ENCODE measurements at regions not wholly inside any gene's neighbourhood (a gene's known extent, or its start where the extent isn't known, plus 50 kb on each side); places are given as distances from the start of the nearest gene placed in this dataset.

DNA sequence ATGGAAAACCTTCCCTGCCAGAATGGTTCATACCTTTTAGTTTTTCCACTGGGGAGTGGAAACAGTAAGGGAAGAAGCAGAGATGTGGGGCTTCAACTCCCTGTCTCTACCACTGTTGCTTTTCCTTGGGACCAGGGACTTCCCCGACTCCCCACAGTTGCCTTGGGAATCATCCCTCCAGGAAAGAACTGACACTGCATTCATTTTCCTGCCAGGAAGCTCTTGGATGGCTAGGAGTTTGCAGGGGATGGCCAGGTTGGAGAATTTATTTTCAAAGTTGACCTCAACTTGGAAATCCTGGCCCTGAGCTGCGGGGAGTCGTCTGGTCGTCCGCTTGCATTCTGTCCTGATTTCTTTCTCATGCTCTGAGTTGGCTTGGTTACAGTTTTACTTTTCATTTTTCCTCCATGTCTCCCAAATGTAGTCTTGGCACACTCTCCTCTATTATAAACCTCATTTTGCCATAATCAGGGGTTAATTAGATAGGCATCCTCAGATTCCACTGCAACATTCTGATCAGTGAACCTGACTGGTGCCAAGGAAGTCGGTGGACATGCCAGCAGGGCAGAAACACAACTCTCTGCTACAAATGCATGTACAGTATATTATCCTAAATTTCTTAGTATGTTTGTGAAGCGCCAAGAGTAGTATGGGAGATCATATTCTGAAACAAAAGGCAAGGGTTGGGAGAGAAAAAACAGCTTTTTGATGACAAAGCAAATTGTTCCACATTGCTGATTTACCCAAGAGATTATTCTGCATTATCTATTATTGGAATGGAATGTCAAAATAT lies 220.5 kb upstream of the XYLT1 start:
- Histone ChIP-seq H3K36me3 (ENCODE audit: control insufficient read depth, insufficient read depth, low read length) (no peaks in the 10 kb centered on the region), H3K4me1 (ENCODE audit: control insufficient read depth, insufficient read depth, low read length, poor library complexity, severe bottlenecking) (no peaks in the 10 kb centered on the region), H3K4me3 (ENCODE audit: low read depth, low read length) (no peak overlapping the region), H3K27me3 (ENCODE audit: control insufficient read depth, insufficient read depth, low read length) (no peaks in the 10 kb centered on the region), H3K9me3 (ENCODE audit: control insufficient read depth in 2 of 2, low read length in 2 of 2) (no peaks in the 10 kb centered on the region), H3K27ac (ENCODE audit: insufficient read depth, low read length, poor library complexity, severe bottlenecking) (no peak overlapping the region)
- Mint-ChIP-seq H3K27me3 (peaks cover 9% of the 10 kb centered on the region), H3K4me3 (no peak overlapping the region), H3K36me3 (no peaks in the 10 kb centered on the region), H3K9me3 (no peaks in the 10 kb centered on the region), H3K4me1 (no peaks in the 10 kb centered on the region), H3K27ac (no peak overlapping the region)
- DNase-seq (no peak), ATAC-seq (ENCODE audit: low read depth in 2 of 2) (no peak)

GRCh38 chr16:17685447-17685846 lies 214.7 kb upstream of the XYLT1 start:
- Histone ChIP-seq H3K4me1 (ENCODE audit: control insufficient read depth, insufficient read depth, low read length, poor library complexity, severe bottlenecking) (no peaks in the 10 kb centered on the region), H3K36me3 (ENCODE audit: control insufficient read depth, insufficient read depth, low read length) (no peaks in the 10 kb centered on the region), H3K27me3 (ENCODE audit: control insufficient read depth, insufficient read depth, low read length) (peaks cover 2% of the 10 kb centered on the region), H3K9me3 (ENCODE audit: control insufficient read depth in 2 of 2, low read length in 2 of 2) (no peaks in the 10 kb centered on the region), H3K4me3 (ENCODE audit: low read depth, low read length) (no peak overlapping the region), H3K27ac (ENCODE audit: insufficient read depth, low read length, poor library complexity, severe bottlenecking) (no peak overlapping the region)
- Mint-ChIP-seq H3K27me3 (peaks cover 18% of the 10 kb centered on the region), H3K36me3 (no peaks in the 10 kb centered on the region), H3K4me1 (no peaks in the 10 kb centered on the region), H3K9me3 (peaks cover 0 to 4% (median 2%) of the 10 kb centered on the region in 7 donors), H3K4me3 (no peak overlapping the region), H3K27ac (no peak overlapping the region)
- ATAC-seq (ENCODE audit: low read depth in 2 of 2) (no peak), DNase-seq (no peak)

- H3K27me3 Mint-ChIP-seq, result peaks cover 9% of the 10 kb centered on the region
- no peak overlapping the region for H3K4me3 Mint-ChIP-seq
- peaks cover 0 to 4% of the 10 kb centered on the region in 2 experiments for H3K9me3 ChIP-seq (ENCODE audit: control insufficient read depth in 2 of 2, low read length in 2 of 2)
- H3K36me3 ChIP-seq (ENCODE audit: control insufficient read depth, insufficient read depth, low read length), result no peaks in the 10 kb centered on the region
- H3K4me3 ChIP-seq (ENCODE audit: low read depth, low read length), result no peak overlapping the region
- peaks cover 2% of the 10 kb centered on the region for H3K27me3 ChIP-seq (ENCODE audit: control insufficient read depth, insufficient read depth, low read length)
- H3K4me1 Mint-ChIP-seq, result no peaks in the 10 kb centered on the region
- no peak overlapping the region for H3K27ac ChIP-seq (ENCODE audit: insufficient read depth, low read length, poor library complexity, severe bottlenecking)
- no peak for DNase-seq
- ATAC-seq (ENCODE audit: low read depth in 2 of 2), result no peak
- no peak overlapping the region for H3K27ac Mint-ChIP-seq
- no peaks in the 10 kb centered on the region for H3K4me1 ChIP-seq (ENCODE audit: control insufficient read depth, insufficient read depth, low read length, poor library complexity, severe bottlenecking)
- peaks cover 0 to 11% (median 4%) of the 10 kb centered on the region in 7 donors for H3K9me3 Mint-ChIP-seq
- no peaks in the 10 kb centered on the region for H3K36me3 Mint-ChIP-seq
These were observed 212.5 kb upstream of the XYLT1 start for GRCh38 chr16:17683281-17683680.

- Mint-ChIP-seq H3K36me3 (peaks cover 3% of the 10 kb centered on the region), H3K4me1 (no peaks in the 10 kb centered on the region), H3K4me3 (no peak overlapping the region), H3K9me3 (peaks cover 0 to 11% (median 5%) of the 10 kb centered on the region in 7 donors), H3K27ac (no peak overlapping the region), H3K27me3 (no peaks in the 10 kb centered on the region)
- Histone ChIP-seq H3K9me3 (ENCODE audit: control insufficient read depth in 2 of 2, low read length in 2 of 2) (peaks cover 0 to 4% of the 10 kb centered on the region in 2 experiments), H3K36me3 (ENCODE audit: control insufficient read depth, insufficient read depth, low read length) (no peaks in the 10 kb centered on the region), H3K27me3 (ENCODE audit: control insufficient read depth, insufficient read depth, low read length) (no peaks in the 10 kb centered on the region), H3K27ac (ENCODE audit: insufficient read depth, low read length, poor library complexity, severe bottlenecking) (no peak overlapping the region), H3K4me1 (ENCODE audit: control insufficient read depth, insufficient read depth, low read length, poor library complexity, severe bottlenecking) (no peaks in the 10 kb centered on the region), H3K4me3 (ENCODE audit: low read depth, low read length) (no peak overlapping the region)
- ATAC-seq (ENCODE audit: low read depth in 2 of 2) (no peak), DNase-seq (no peak)
These were observed 205.4 kb upstream of the XYLT1 start for GRCh38 chr16:17676171-17676570.

DNA sequence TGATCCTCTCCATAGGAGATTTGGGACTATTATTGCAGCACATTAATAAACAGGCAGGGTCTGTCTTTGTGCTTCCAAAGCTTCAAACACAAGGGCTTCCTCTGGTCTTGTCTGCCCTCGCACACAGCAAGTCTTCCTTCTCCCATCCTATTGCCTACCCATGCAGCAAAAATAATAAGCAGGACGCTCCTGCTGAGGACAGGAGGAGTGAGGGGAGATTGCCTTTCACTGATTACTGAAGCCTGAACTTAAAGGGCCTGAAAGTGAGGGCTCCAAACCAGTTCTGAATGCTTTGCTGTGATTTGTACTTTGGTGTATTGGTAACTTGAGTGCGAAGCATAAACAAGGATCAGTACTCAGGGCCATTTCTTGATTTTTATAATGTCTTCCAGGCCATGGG lies 197.6 kb upstream of the XYLT1 start:
- Histone ChIP-seq H3K9me3 (ENCODE audit: control insufficient read depth in 2 of 2, low read length in 2 of 2) (no peaks in the 10 kb centered on the region), H3K27me3 (ENCODE audit: control insufficient read depth, insufficient read depth, low read length) (no peaks in the 10 kb centered on the region), H3K36me3 (ENCODE audit: control insufficient read depth, insufficient read depth, low read length) (no peaks in the 10 kb centered on the region), H3K4me3 (ENCODE audit: low read depth, low read length) (no peak overlapping the region), H3K4me1 (ENCODE audit: control insufficient read depth, insufficient read depth, low read length, poor library complexity, severe bottlenecking) (no peaks in the 10 kb centered on the region), H3K27ac (ENCODE audit: insufficient read depth, low read length, poor library complexity, severe bottlenecking) (no peak overlapping the region)
- Mint-ChIP-seq H3K4me1 (no peaks in the 10 kb centered on the region), H3K9me3 (peaks cover 0 to 5% (median 3%) of the 10 kb centered on the region in 7 donors), H3K27me3 (no peaks in the 10 kb centered on the region), H3K36me3 (no peaks in the 10 kb centered on the region), H3K4me3 (no peak overlapping the region), H3K27ac (no peak overlapping the region)
- no peak for DNase-seq
- no peak for ATAC-seq (ENCODE audit: low read depth in 2 of 2)

DNA sequence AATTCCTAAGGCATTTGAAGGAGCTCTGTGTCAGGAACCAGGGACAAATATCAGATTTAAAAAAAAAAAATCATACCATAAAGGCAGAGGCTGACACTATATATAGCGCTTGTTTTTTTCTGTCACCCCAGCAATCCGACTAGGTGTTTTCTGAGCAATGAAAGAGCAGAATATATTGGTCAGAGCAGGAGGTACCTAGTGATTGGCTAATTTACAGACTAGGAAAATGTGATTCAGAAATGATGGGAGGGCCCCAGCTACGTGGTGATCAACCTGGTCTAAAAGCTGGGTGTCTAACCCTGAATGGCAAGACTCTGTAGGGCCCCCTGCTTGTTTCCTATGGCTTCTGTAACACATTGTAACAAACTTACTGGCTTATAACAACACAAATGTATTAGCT lies 195.5 kb upstream of the XYLT1 start:
- no peaks in the 10 kb centered on the region for H3K27me3 ChIP-seq (ENCODE audit: control insufficient read depth, insufficient read depth, low read length)
- H3K27ac ChIP-seq (ENCODE audit: insufficient read depth, low read length, poor library complexity, severe bottlenecking), result no peak overlapping the region
- Mint-ChIP-seq H3K4me3 (no peak overlapping the region), H3K27me3 (no peaks in the 10 kb centered on the region), H3K9me3 (peaks cover 0 to 5% (median 1%) of the 10 kb centered on the region in 7 donors), H3K36me3 (no peaks in the 10 kb centered on the region), H3K27ac (no peak overlapping the region), H3K4me1 (no peaks in the 10 kb centered on the region)
- H3K4me3 ChIP-seq (ENCODE audit: low read depth, low read length), result no peak overlapping the region
- DNase-seq (no peak), ATAC-seq (ENCODE audit: low read depth in 2 of 2) (no peak)
- no peaks in the 10 kb centered on the region for H3K9me3 ChIP-seq (ENCODE audit: control insufficient read depth in 2 of 2, low read length in 2 of 2)
- no peaks in the 10 kb centered on the region for H3K36me3 ChIP-seq (ENCODE audit: control insufficient read depth, insufficient read depth, low read length)
- no peaks in the 10 kb centered on the region for H3K4me1 ChIP-seq (ENCODE audit: control insufficient read depth, insufficient read depth, low read length, poor library complexity, severe bottlenecking)

DNA sequence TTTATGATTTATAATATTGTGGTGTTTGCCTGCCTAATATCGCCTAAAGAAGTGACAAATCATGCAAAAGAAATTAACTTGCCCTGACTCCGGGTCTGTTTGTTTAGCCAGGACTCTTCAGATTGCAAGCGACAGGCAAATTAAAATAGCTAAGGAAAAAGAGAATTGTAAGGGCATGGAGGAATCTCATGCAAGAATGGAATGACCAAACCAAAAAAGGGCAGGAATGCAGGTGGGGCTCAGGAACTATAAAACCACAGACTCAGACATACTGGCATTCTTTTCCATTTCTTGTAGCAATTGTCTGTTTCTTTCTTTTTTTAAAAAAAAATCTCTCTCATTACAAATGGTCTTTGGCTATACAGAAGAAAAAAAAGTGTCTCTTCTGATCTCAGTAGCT lies 188.1 kb upstream of the XYLT1 start:
- H3K4me3 Mint-ChIP-seq, result no peak overlapping the region
- Histone ChIP-seq H3K36me3 (ENCODE audit: control insufficient read depth, insufficient read depth, low read length) (no peaks in the 10 kb centered on the region), H3K27me3 (ENCODE audit: control insufficient read depth, insufficient read depth, low read length) (no peaks in the 10 kb centered on the region), H3K4me3 (ENCODE audit: low read depth, low read length) (no peak overlapping the region), H3K4me1 (ENCODE audit: control insufficient read depth, insufficient read depth, low read length, poor library complexity, severe bottlenecking) (no peaks in the 10 kb centered on the region), H3K9me3 (ENCODE audit: control insufficient read depth in 2 of 2, low read length in 2 of 2) (no peaks in the 10 kb centered on the region), H3K27ac (ENCODE audit: insufficient read depth, low read length, poor library complexity, severe bottlenecking) (no peak overlapping the region)
- H3K27ac Mint-ChIP-seq, result no peak overlapping the region
- ATAC-seq (ENCODE audit: low read depth in 2 of 2) (no peak), DNase-seq (no peak)
- peaks cover 0 to 5% (median 0%) of the 10 kb centered on the region in 4 donors for H3K4me1 Mint-ChIP-seq
- peaks cover 0 to 2% (median 0%) of the 10 kb centered on the region in 7 donors for H3K9me3 Mint-ChIP-seq
- no peaks in the 10 kb centered on the region for H3K36me3 Mint-ChIP-seq
- peaks cover 21% of the 10 kb centered on the region for H3K27me3 Mint-ChIP-seq

GRCh38 chr16:17657045-17657444 lies 186.3 kb upstream of the XYLT1 start:
- peaks cover 0 to 2% (median 0%) of the 10 kb centered on the region in 7 donors for H3K9me3 Mint-ChIP-seq
- no peak overlapping the region for H3K27ac ChIP-seq (ENCODE audit: insufficient read depth, low read length, poor library complexity, severe bottlenecking)
- H3K4me3 Mint-ChIP-seq, result no peak overlapping the region
- no peak overlapping the region for H3K27ac Mint-ChIP-seq
- H3K36me3 Mint-ChIP-seq, result no peaks in the 10 kb centered on the region
- no peaks in the 10 kb centered on the region for H3K36me3 ChIP-seq (ENCODE audit: control insufficient read depth, insufficient read depth, low read length)
- ATAC-seq (ENCODE audit: low read depth in 2 of 2), result no peak
- peaks cover 32% of the 10 kb centered on the region for H3K27me3 Mint-ChIP-seq
- no peaks in the 10 kb centered on the region for H3K4me1 ChIP-seq (ENCODE audit: control insufficient read depth, insufficient read depth, low read length, poor library complexity, severe bottlenecking)
- no peak overlapping the region for H3K4me3 ChIP-seq (ENCODE audit: low read depth, low read length)
- H3K27me3 ChIP-seq (ENCODE audit: control insufficient read depth, insufficient read depth, low read length), result no peaks in the 10 kb centered on the region
- H3K9me3 ChIP-seq (ENCODE audit: control insufficient read depth in 2 of 2, low read length in 2 of 2), result no peaks in the 10 kb centered on the region
- peaks cover 0 to 5% (median 0%) of the 10 kb centered on the region in 4 donors for H3K4me1 Mint-ChIP-seq
- no peak for DNase-seq
